SK-N-SH (cell line): ENCODE measurements at regions not wholly inside any gene's neighbourhood (a gene's known extent, or its start where the extent isn't known, plus 50 kb on each side); places are given as distances from the start of the nearest gene placed in this dataset.

Experiments used
- CTCF ChIA-PET: fragments of 300-600, 350-600 bp; formaldehyde crosslinking; extraction: SDS; loops from one replicate; lab custom pipeline; 2021; lab: Yijun Ruan, JAX
- POLR2A ChIA-PET: fragments of 350-600 bp; sonication (Branson Sonifier 250); formaldehyde crosslinking; extraction: SDS; loops from one replicate; lab custom pipeline; 2020; ENCODE audit warnings: antibody characterized with exemption, inconsistent platforms; lab: Yijun Ruan, JAX
- DNase-seq: peaks from one replicate; pipeline ENCODE4 v3.0.0; 2012
- H2AFZ ChIP-seq: fragments of 200-600 bp; sonication (generic); 2 replicates; pipeline ENCODE4 v1.8.1; 2016; ENCODE audit warnings: antibody characterized with exemption, mild to moderate bottlenecking, low read depth
- H3F3A ChIP-seq: fragments of 200-600 bp; sonication (generic); replicated peaks from 2 replicates; pipeline ENCODE3; 2016; ENCODE audit warnings: antibody characterized with exemption, mild to moderate bottlenecking; ENCODE audit not compliant: insufficient read depth
- H3K27ac ChIP-seq, 2 experiments: fragments of 200-500 bp in 1 of 2; fragments of 200-600 bp in 1 of 2; sonication (Bioruptor generic) in 1 of 2; sonication (generic), shearing (Covaris generic) in 1 of 2; 2 replicates each; pipeline versions ENCODE4 v1.5.1 to v1.6.1; 2014 to 2016; ENCODE audit warnings: low read depth in 2 of 2, inconsistent platforms in 1 of 2, low read length in 1 of 2, mild to moderate bottlenecking in 1 of 2, mixed read lengths in 1 of 2
- H3K27me3 ChIP-seq: fragments of 200-600 bp; sonication (generic), shearing (Covaris generic); 2 replicates; pipeline ENCODE4 v1.6.1; 2016; ENCODE audit warnings: mixed run types; ENCODE audit not compliant: insufficient read depth
- H3K36me3 ChIP-seq, 2 experiments: fragments of 200-500 bp in 1 of 2; fragments of 200-600 bp in 1 of 2; sonication (Bioruptor generic) in 1 of 2; sonication (generic) in 1 of 2; replicated peaks in 1 of 2; 2 replicates each; pipeline versions ENCODE3 to v1.5.1; 2014 to 2016; ENCODE audit warnings: low read length in 1 of 2, mild to moderate bottlenecking in 1 of 2; ENCODE audit not compliant: insufficient read depth in 2 of 2, control insufficient read depth in 1 of 2
- H3K4me1 ChIP-seq, 2 experiments: fragments of 200-500 bp in 1 of 2; fragments of 200-600 bp in 1 of 2; sonication (Bioruptor generic) in 1 of 2; sonication (generic), shearing (Covaris generic) in 1 of 2; 2 replicates each; pipeline versions ENCODE4 v1.5.1 to v1.6.1; 2014 to 2016; ENCODE audit warnings: low read depth in 1 of 2, low read length in 1 of 2, mixed run types in 1 of 2; ENCODE audit not compliant: insufficient read depth in 2 of 2, control insufficient read depth in 1 of 2
- H3K4me2 ChIP-seq: fragments of 200-600 bp; sonication (generic), shearing (Covaris generic); 2 replicates; pipeline ENCODE4 v1.6.1; 2017; ENCODE audit warnings: mixed run types
- H3K4me3 ChIP-seq, 2 experiments: fragments of 200-500 bp in 1 of 2; fragments of 200-600 bp in 1 of 2; sonication (Bioruptor generic) in 1 of 2; sonication (generic), shearing (Covaris generic) in 1 of 2; 2 replicates each; pipeline versions ENCODE4 v1.5.1 to v1.8.1; 2014 to 2016; ENCODE audit warnings: low read depth in 2 of 2, inconsistent platforms in 1 of 2, low read length in 1 of 2, mild to moderate bottlenecking in 1 of 2, mixed read lengths in 1 of 2, moderate library complexity in 1 of 2
- H3K79me2 ChIP-seq: fragments of 200-600 bp; sonication (generic); 2 replicates; pipeline ENCODE4 v1.8.1; 2017; ENCODE audit warnings: mild to moderate bottlenecking; ENCODE audit not compliant: insufficient read depth
- H3K9ac ChIP-seq: fragments of 200-600 bp; sonication (generic); 2 replicates; pipeline ENCODE4 v1.6.1; 2017; ENCODE audit warnings: mixed run types
- H3K9me2 ChIP-seq: fragments of 200-600 bp; sonication (generic); 2 replicates; pipeline ENCODE4 v1.6.1; 2017; ENCODE audit warnings: mixed run types
- H3K9me3 ChIP-seq: fragments of 200-600 bp; sonication (generic); 2 replicates; pipeline ENCODE4 v1.6.1; 2017; ENCODE audit warnings: mixed run types, mild to moderate bottlenecking, moderate library complexity
- H4K20me1 ChIP-seq: fragments of 200-600 bp; sonication (generic); 2 replicates; pipeline ENCODE4 v1.6.1; 2017; ENCODE audit warnings: mild to moderate bottlenecking, mixed run types; ENCODE audit not compliant: insufficient read depth
- CHD2 ChIP-seq: fragments of 150-350 bp; IDR thresholded peaks from 2 replicates; pipeline ENCODE4 v1.6.1; 2018; ENCODE audit warnings: low read length; ENCODE audit not compliant: partially characterized antibody
- CTCF ChIP-seq: fragments of 200-600 bp; sonication (generic); IDR thresholded peaks from 2 replicates; pipeline ENCODE4 v1.6.1; 2017; ENCODE audit warnings: antibody characterized with exemption, mild to moderate bottlenecking, moderate library complexity
- EZH2phosphoT487 ChIP-seq: fragments of 200-600 bp; sonication (generic); IDR thresholded peaks from 2 replicates; pipeline ENCODE4 v1.6.1; 2017; ENCODE audit warnings: low read depth, mixed run types, mild to moderate bottlenecking, antibody characterized with exemption, moderate library complexity, borderline replicate concordance
- FOXJ3 ChIP-seq: sonication (generic); formaldehyde crosslinking; IDR thresholded peaks from 2 replicates; pipeline ENCODE4 v1.5.1; 2020; ENCODE audit warnings: mild to moderate bottlenecking, missing genetic modification reagents
- GABPA ChIP-seq: IDR thresholded peaks from 2 replicates; pipeline ENCODE4 v1.4.0; 2012; ENCODE audit warnings: low read depth, mild to moderate bottlenecking
- GATA2 ChIP-seq: sonication (generic); formaldehyde crosslinking; IDR thresholded peaks from 2 replicates; pipeline ENCODE4 v1.5.0; 2020; ENCODE audit warnings: mild to moderate bottlenecking, missing genetic modification reagents
- MAX ChIP-seq: IDR thresholded peaks from 2 replicates; pipeline ENCODE4 v1.4.0; 2012; ENCODE audit warnings: low read depth
- MEF2A ChIP-seq: IDR thresholded peaks from 2 replicates; pipeline ENCODE4 v1.4.0; 2012; ENCODE audit warnings: low read depth, borderline replicate concordance
- MXI1 ChIP-seq: IDR thresholded peaks from 2 replicates; pipeline ENCODE4 v1.6.1; 2012; ENCODE audit warnings: mild to moderate bottlenecking, low read depth, low read length, improper control_type of control experiment
- NFIC ChIP-seq: IDR thresholded peaks from 2 replicates; pipeline ENCODE4 v1.4.0; 2012; ENCODE audit warnings: borderline replicate concordance
- POLR2AphosphoS5 ChIP-seq: IDR thresholded peaks from 2 replicates; pipeline ENCODE4 v1.6.1; 2012; ENCODE audit warnings: low read depth, low read length
- RCOR1 ChIP-seq: fragments of 150-350 bp; IDR thresholded peaks from 2 replicates; pipeline ENCODE4 v1.6.1; 2017; ENCODE audit warnings: antibody characterized with exemption, low read length
- REST ChIP-seq: IDR thresholded peaks from 2 replicates; pipeline ENCODE4 v1.6.1; 2012; ENCODE audit warnings: mild to moderate bottlenecking, low read depth, low read length, moderate library complexity
- RXRA ChIP-seq: IDR thresholded peaks from 2 replicates; pipeline ENCODE4 v1.4.0; 2012; ENCODE audit warnings: low read depth, mild to moderate bottlenecking, borderline replicate concordance
- SIN3A ChIP-seq: IDR thresholded peaks from 2 replicates; pipeline ENCODE4 v1.6.1; 2012; ENCODE audit warnings: low read depth, mild to moderate bottlenecking, low read length, moderate library complexity, borderline replicate concordance
- TCF12 ChIP-seq: IDR thresholded peaks from 2 replicates; pipeline ENCODE4 v1.4.0; 2012
- USF1 ChIP-seq: IDR thresholded peaks from 2 replicates; pipeline ENCODE4 v1.4.0; 2012; ENCODE audit warnings: low read depth, borderline replicate concordance
- WGBS: methylation state at CpG from one replicate; pipeline ENCODE4 v1.1.6; 2017; ENCODE audit warnings: low lambda C conversion rate; 5-methylcytosine and 5-hydroxymethylcytosine counted together

- H3K9me3 ChIP-seq = no peaks in the 10 kb centered on the region
- H3K36me3 ChIP-seq = no peaks in the 10 kb centered on the region
- CTCF ChIA-PET = interaction anchor here (0.7 to 0.9 kb wide), 3 partner anchors 46 to 346 kb away, joined by 3 read pairs; no protein-coding TSS in a partner anchor
- H3K4me1 ChIP-seq = peaks cover 0 to 5% of the 10 kb centered on the region in 2 experiments; a peak in 1 of 4 replicates
- no peak overlapping the region for H3K4me2 ChIP-seq
- H3K9me2 ChIP-seq = no peaks in the 10 kb centered on the region
- H4K20me1 ChIP-seq = no peaks in the 10 kb centered on the region
- no peaks in the 10 kb centered on the region for H3K79me2 ChIP-seq
- TF ChIP-seq CHD2 (no peak), REST (peak; percentile 93)
- DNase-seq = no peak
- no peak overlapping the region for H3K9ac ChIP-seq
- no peak overlapping the region for H3K4me3 ChIP-seq
- POLR2A ChIA-PET = no interaction called here
- H3K27ac ChIP-seq = no peak overlapping the region
- no peak overlapping the region for H2AFZ ChIP-seq
- 83% methylated on average over 4 of the region's 4 CpGs for WGBS
- H3F3A ChIP-seq = no peaks in the 10 kb centered on the region
- H3K27me3 ChIP-seq = no peaks in the 10 kb centered on the region
Measured at GRCh38 chr2:43121580-43122314, 104.7 kb downstream of the ZFP36L2 start.

GRCh38 chr2:43119303-43119702, 107.1 kb downstream of the ZFP36L2 start:
- TF ChIP-seq FOXJ3 (CRISPR knock-in tag) (no peak), CTCF (no peak), NFIC (no peak), MXI1 (no peak), SIN3A (no peak), TCF12 (no peak), GATA2 (no peak), USF1 (no peak), RCOR1 (no peak), POLR2AphosphoS5 (no peak), MAX (no peak), RXRA (no peak), CHD2 (no peak), MEF2A (no peak), GABPA (no peak), EZH2phosphoT487 (no peak)
- WGBS = 68% methylated on average over 1 of the region's 1 CpG
- Histone ChIP-seq H3K36me3 (no peaks in the 10 kb centered on the region), H3K4me1 (peaks cover 2 to 3% of the 10 kb centered on the region in 2 experiments; a peak in 2 of 4 replicates), H3K9me3 (no peaks in the 10 kb centered on the region), H3K4me3 (no peak overlapping the region), H3K79me2 (no peaks in the 10 kb centered on the region), H3F3A (peaks cover 2% of the 10 kb centered on the region), H3K4me2 (no peak overlapping the region), H3K27me3 (no peaks in the 10 kb centered on the region), H3K9ac (no peak overlapping the region), H4K20me1 (no peaks in the 10 kb centered on the region), H2AFZ (no peak overlapping the region), H3K27ac (no peak overlapping the region), H3K9me2 (no peaks in the 10 kb centered on the region)
- POLR2A ChIA-PET = no interaction called here
- no peak for DNase-seq
- CTCF ChIA-PET = no interaction called here
